ENCODE measurements at regions not wholly inside any gene's neighbourhood (a gene's known extent, or its start where the extent isn't known, plus 50 kb on each side); places are given as distances from the start of the nearest gene placed in this dataset.

- no peak for DNase-seq (ENCODE audit: low read depth in 3 of 3, low spot score in 2 of 3)
Observed at GRCh38 chr2:204312105-204312504, 233.2 kb upstream of the PARD3B start.

GRCh38 chr2:204313256-204313655 lies 232.0 kb upstream of the PARD3B start:
- DNase-seq (ENCODE audit: low read depth in 3 of 3, low spot score in 2 of 3) = no peak

GRCh38 chr2:204315236-204315662 lies 230.0 kb upstream of the PARD3B start:
- DNase-seq (ENCODE audit: low read depth in 3 of 3, low spot score in 2 of 3) = peak in 2 of 3 donors; percentile 32 to 35

- DNase-seq (ENCODE audit: low read depth in 3 of 3, low spot score in 2 of 3) = no peak
Observed at GRCh38 chr2:204317640-204318039, 227.6 kb upstream of the PARD3B start.

GRCh38 chr2:204321027-204321800 lies 224.1 kb upstream of the PARD3B start:
- DNase-seq (ENCODE audit: low read depth in 3 of 3, low spot score in 2 of 3) = no peak

- no peak for DNase-seq (ENCODE audit: low read depth in 3 of 3, low spot score in 2 of 3)
Observed at GRCh38 chr2:204321910-204322751, 223.1 kb upstream of the PARD3B start.

GRCh38 chr2:204325468-204325867 lies 219.8 kb upstream of the PARD3B start:
- peak; percentile 72 to 76 (median 74) for DNase-seq (ENCODE audit: low read depth in 3 of 3, low spot score in 2 of 3)

- DNase-seq (ENCODE audit: low read depth in 3 of 3, low spot score in 2 of 3) = no peak
Observed at GRCh38 chr2:204328373-204328772, 216.9 kb upstream of the PARD3B start.

GRCh38 chr2:204329016-204329415 lies 216.3 kb upstream of the PARD3B start:
- no peak for DNase-seq (ENCODE audit: low read depth in 3 of 3, low spot score in 2 of 3)

GRCh38 chr2:204329532-204329931 lies 215.7 kb upstream of the PARD3B start:
- DNase-seq (ENCODE audit: low read depth in 3 of 3, low spot score in 2 of 3) = no peak

GRCh38 chr2:204331180-204331579 lies 214.1 kb upstream of the PARD3B start:
- no peak for DNase-seq (ENCODE audit: low read depth in 3 of 3, low spot score in 2 of 3)

- DNase-seq (ENCODE audit: low read depth in 3 of 3, low spot score in 2 of 3) = no peak
Observed at GRCh38 chr2:204331988-204332387, 213.3 kb upstream of the PARD3B start.

GRCh38 chr2:204332706-204333105 lies 212.6 kb upstream of the PARD3B start:
- DNase-seq (ENCODE audit: low read depth in 3 of 3, low spot score in 2 of 3) = no peak

GRCh38 chr2:204333861-204334260 lies 211.4 kb upstream of the PARD3B start:
- no peak for DNase-seq (ENCODE audit: low read depth in 3 of 3, low spot score in 2 of 3)

- no peak for DNase-seq (ENCODE audit: low read depth in 3 of 3, low spot score in 2 of 3)
Observed at GRCh38 chr2:204335451-204336058, 209.7 kb upstream of the PARD3B start.

GRCh38 chr2:204336153-204336744 lies 209.0 kb upstream of the PARD3B start:
- no peak for DNase-seq (ENCODE audit: low read depth in 3 of 3, low spot score in 2 of 3)

- no peak for DNase-seq (ENCODE audit: low read depth in 3 of 3, low spot score in 2 of 3)
Observed at GRCh38 chr2:204337638-204338037, 207.6 kb upstream of the PARD3B start.

- DNase-seq (ENCODE audit: low read depth in 3 of 3, low spot score in 2 of 3) = no peak
Observed at GRCh38 chr2:204339212-204339715, 206.0 kb upstream of the PARD3B start.

- no peak for DNase-seq (ENCODE audit: low read depth in 3 of 3, low spot score in 2 of 3)
Observed at GRCh38 chr2:204340511-204340910, 204.8 kb upstream of the PARD3B start.

GRCh38 chr2:204341887-204342276 lies 203.4 kb upstream of the PARD3B start:
- DNase-seq (ENCODE audit: low read depth in 3 of 3, low spot score in 2 of 3) = no peak

GRCh38 chr2:204343685-204344084 lies 201.6 kb upstream of the PARD3B start:
- no peak for DNase-seq (ENCODE audit: low read depth in 3 of 3, low spot score in 2 of 3)
